ENCODE measurements at regions not wholly inside any gene's neighbourhood (a gene's known extent, or its start where the extent isn't known, plus 50 kb on each side); places are given as distances from the start of the nearest gene placed in this dataset.

GRCh38 chr11:122234780-122235179, 118.8 kb upstream of the BLID start:
- ATAC-seq (ENCODE audit: low FRiP score) (no peak), DNase-seq (ENCODE audit: low spot score) (no peak)
- TF ChIP-seq CTCF (IDR thresholded peaks at IDR 0.05), result no peak

- no peak for TF ChIP-seq CTCF (IDR thresholded peaks at IDR 0.05)
- DNase-seq (ENCODE audit: low spot score), result no peak
- ATAC-seq (ENCODE audit: low FRiP score), result no peak
Observed at GRCh38 chr11:122234257-122234656, 118.2 kb upstream of the BLID start.

GRCh38 chr11:122232985-122233384, 117.0 kb upstream of the BLID start:
- no peak for TF ChIP-seq CTCF (IDR thresholded peaks at IDR 0.05)
- ATAC-seq (ENCODE audit: low FRiP score) (no peak), DNase-seq (ENCODE audit: low spot score) (no peak)

- ATAC-seq (ENCODE audit: low FRiP score), result no peak
- DNase-seq (ENCODE audit: low spot score), result no peak
Observed at GRCh38 chr11:122230385-122230755, 114.4 kb upstream of the BLID start.

GRCh38 chr11:122229481-122230384, 113.7 kb upstream of the BLID start:
- DNase-seq (ENCODE audit: low spot score) (no peak), ATAC-seq (ENCODE audit: low FRiP score) (no peak)
- TF ChIP-seq CTCF (IDR thresholded peaks at IDR 0.05), result no peak

More at GRCh38 chr11:122230385-122230755, 114.4 kb upstream of the BLID start:
- TF ChIP-seq CTCF (IDR thresholded peaks at IDR 0.05), result no peak

GRCh38 chr11:122229078-122229477, 113.1 kb upstream of the BLID start:
- ATAC-seq (ENCODE audit: low FRiP score), result no peak
- DNase-seq (ENCODE audit: low spot score), result no peak
- TF ChIP-seq CTCF (IDR thresholded peaks at IDR 0.05), result no peak

GRCh38 chr11:122226810-122227379, 110.9 kb upstream of the BLID start:
- no peak for DNase-seq (ENCODE audit: low spot score)
- TF ChIP-seq CTCF (IDR thresholded peaks at IDR 0.05), result no peak
- ATAC-seq (ENCODE audit: low FRiP score), result no peak

Data from omental fat pad (tissue), 3 donors.